WTC11 (cell line): ENCODE measurements at regions not wholly inside any gene's neighbourhood (a gene's known extent, or its start where the extent isn't known, plus 50 kb on each side); places are given as distances from the start of the nearest gene placed in this dataset.

Experiments used
- ATAC-seq: fragments of 200-7000 bp; cut with Tn5 transposase; 2 replicates; pipeline ENCODE4 v1.10.0; 2021; ENCODE audit warnings: mild to moderate bottlenecking, moderate library complexity
- CTCF ChIA-PET: fragments of 300-600 bp; sonication (Branson Sonifier 250); formaldehyde crosslinking; loops from one replicate; lab custom pipeline; 2021; ENCODE audit warnings: antibody characterized with exemption; lab: Charles Lee
- POLR2A ChIA-PET: fragments of 350-600 bp; sonication (Branson Sonifier 250); formaldehyde crosslinking; loops from one replicate; lab custom pipeline; 2021; ENCODE audit warnings: antibody characterized with exemption; lab: Charles Lee
- DNase-seq: peaks from one replicate; pipeline ENCODE4 v3.0.0; 2021; ENCODE audit warnings: low spot score
- H3K27ac Mint-ChIP-seq: 2 replicates; pipeline ENCODE4 v1.8.0; 2021; ENCODE audit warnings: mixed read lengths
- H3K27me3 Mint-ChIP-seq: 2 replicates; pipeline ENCODE4 v1.8.0; 2021; ENCODE audit warnings: low read depth, mild to moderate bottlenecking, moderate library complexity, mixed read lengths
- H3K36me3 Mint-ChIP-seq: 2 replicates; pipeline ENCODE4 v1.8.0; 2021; ENCODE audit warnings: mixed read lengths
- H3K4me1 Mint-ChIP-seq: 2 replicates; pipeline ENCODE4 v1.8.0; 2022; ENCODE audit warnings: mixed read lengths
- H3K4me3 Mint-ChIP-seq: 2 replicates; pipeline ENCODE4 v1.8.0; 2021; ENCODE audit warnings: mild to moderate bottlenecking, moderate library complexity, mixed read lengths
- H3K9me3 Mint-ChIP-seq: 2 replicates; pipeline ENCODE4 v1.8.0; 2021; ENCODE audit warnings: mixed read lengths
- ATF6 ChIP-seq: sonication (generic); formaldehyde crosslinking; IDR thresholded peaks from 2 replicates; pipeline ENCODE4 v1.8.1; 2023; ENCODE audit warnings: mild to moderate bottlenecking, missing genetic modification reagents
- CREB1 ChIP-seq: sonication (generic); formaldehyde crosslinking; IDR thresholded peaks from 2 replicates; pipeline ENCODE4 v1.8.0; 2023; ENCODE audit warnings: mild to moderate bottlenecking, missing genetic modification reagents
- E2F1 ChIP-seq: sonication (generic); formaldehyde crosslinking; IDR thresholded peaks from 2 replicates; pipeline ENCODE4 v1.8.0; 2022; ENCODE audit warnings: mild to moderate bottlenecking, missing genetic modification reagents
- ELF4 ChIP-seq: sonication (generic); formaldehyde crosslinking; IDR thresholded peaks from 2 replicates; pipeline ENCODE4 v1.8.1; 2022; ENCODE audit warnings: low read depth, mild to moderate bottlenecking, moderate library complexity, missing genetic modification reagents
- ERG ChIP-seq: fragments of 250-450 bp; sonication (Bioruptor Pico); IDR thresholded peaks from 2 replicates; pipeline ENCODE4 v1.8.0; 2021; ENCODE audit warnings: mild to moderate bottlenecking
- FOXP4 ChIP-seq: sonication (generic); formaldehyde crosslinking; IDR thresholded peaks from 2 replicates; pipeline ENCODE4 v1.8.0; 2022; ENCODE audit warnings: mild to moderate bottlenecking, missing genetic modification reagents
- GABPB1 ChIP-seq: sonication (generic); formaldehyde crosslinking; IDR thresholded peaks from 2 replicates; pipeline ENCODE4 v1.8.1; 2023; ENCODE audit warnings: mild to moderate bottlenecking, missing genetic modification reagents
- NFE2L1 ChIP-seq: sonication (generic); formaldehyde crosslinking; IDR thresholded peaks from 2 replicates; pipeline ENCODE4 v1.8.1; 2023; ENCODE audit warnings: missing genetic modification reagents
- NR3C1 ChIP-seq: sonication (generic); formaldehyde crosslinking; conservative IDR thresholded peaks from 2 replicates; pipeline ENCODE4 v1.8.1; 2023; ENCODE audit warnings: low read depth, mild to moderate bottlenecking, missing genetic modification reagents
- PRDM15 ChIP-seq: sonication (generic); formaldehyde crosslinking; IDR thresholded peaks from 2 replicates; pipeline ENCODE4 v1.8.0; 2022; ENCODE audit warnings: missing genetic modification reagents
- STAT6 ChIP-seq: sonication (generic); formaldehyde crosslinking; conservative IDR thresholded peaks from 2 replicates; pipeline ENCODE4 v1.8.1; 2023; ENCODE audit warnings: mild to moderate bottlenecking, low read depth, missing genetic modification reagents, moderate library complexity
- USF2 ChIP-seq: sonication (generic); formaldehyde crosslinking; IDR thresholded peaks from 2 replicates; pipeline ENCODE4 v1.8.1; 2023; ENCODE audit warnings: mild to moderate bottlenecking, missing genetic modification reagents, moderate library complexity
- ZBTB21 ChIP-seq: sonication (generic); formaldehyde crosslinking; IDR thresholded peaks from 2 replicates; pipeline ENCODE4 v1.8.1; 2023; ENCODE audit warnings: mild to moderate bottlenecking, missing genetic modification reagents, borderline replicate concordance
- ZNF121 ChIP-seq: sonication (generic); formaldehyde crosslinking; IDR thresholded peaks from 2 replicates; pipeline ENCODE4 v1.8.0; 2023; ENCODE audit warnings: missing genetic modification reagents

- TF ChIP-seq ZNF121 (no peak), ZBTB21 (CRISPR knock-in tag) (no peak), USF2 (no peak), NFE2L1 (CRISPR knock-in tag) (no peak), NR3C1 (CRISPR knock-in tag) (no peak)
These were observed 242.6 kb downstream of the GATA3 start (continued) for GRCh38 chr10:8297107-8297506.

- Mint-ChIP-seq H3K36me3 (no peaks in the 10 kb centered on the region), H3K4me1 (peaks cover 29% of the 10 kb centered on the region), H3K4me3 (no peak overlapping the region), H3K27me3 (peaks cover 31% of the 10 kb centered on the region), H3K27ac (no peak overlapping the region), H3K9me3 (no peaks in the 10 kb centered on the region)
- no peak for TF ChIP-seq ELF4 (CRISPR knock-in tag)
- TF ChIP-seq PRDM15 (CRISPR knock-in tag): no peak
- no peak for TF ChIP-seq ERG (CRISPR knock-in tag)
- ChIA-PET CTCF (no interaction called here), POLR2A (no interaction called here)
- DNase-seq (no peak), ATAC-seq (no peak)
These were observed 243.5 kb downstream of the GATA3 start for GRCh38 chr10:8297959-8298358.

GRCh38 chr10:8298896-8299570 lies 244.5 kb downstream of the GATA3 start:
- DNase-seq (no peak), ATAC-seq (no peak)
- H3K4me3 Mint-ChIP-seq: no peak overlapping the region
- peaks cover 32% of the 10 kb centered on the region for H3K4me1 Mint-ChIP-seq
- H3K36me3 Mint-ChIP-seq: no peaks in the 10 kb centered on the region
- H3K27ac Mint-ChIP-seq: no peak overlapping the region
- H3K27me3 Mint-ChIP-seq: peaks cover 30% of the 10 kb centered on the region
- ChIA-PET POLR2A (no interaction called here), CTCF (no interaction called here)
- H3K9me3 Mint-ChIP-seq: no peaks in the 10 kb centered on the region
- TF ChIP-seq STAT6 (CRISPR knock-in tag) (no peak), GABPB1 (CRISPR knock-in tag) (no peak), ATF6 (no peak), CREB1 (CRISPR knock-in tag) (no peak), E2F1 (no peak), FOXP4 (CRISPR knock-in tag) (no peak)
